HEK293 (cell line): ENCODE measurements at regions not wholly inside any gene's neighbourhood (a gene's known extent, or its start where the extent isn't known, plus 50 kb on each side); places are given as distances from the start of the nearest gene placed in this dataset.

Experiments
- CTCF ChIA-PET: fragments of 350-600 bp; formaldehyde crosslinking; extraction: SDS; loops from one replicate; lab custom pipeline; 2021; ENCODE audit warnings: antibody characterized with exemption; lab: Yijun Ruan, JAX
- POLR2A ChIA-PET: fragments of 300-600 bp; formaldehyde crosslinking; extraction: SDS; loops from one replicate; lab custom pipeline; 2020; ENCODE audit warnings: antibody characterized with exemption, inconsistent platforms; lab: Yijun Ruan, JAX
- H3K27ac ChIP-seq: fragments of 200-500 bp; sonication (Bioruptor generic); 2 replicates; pipeline ENCODE4 v1.5.1; 2014; ENCODE audit warnings: low read depth, low read length, control low read depth, inconsistent platforms; ENCODE audit errors: extremely low read depth
- H3K36me3 ChIP-seq, 2 experiments: fragments of 200-500 bp in 1 of 2; sonication (Bioruptor generic) in 1 of 2; 1 replicate in 1 of 2; 2 replicates in 1 of 2; pipeline ENCODE4 v1.5.1; 2014 to 2017; ENCODE audit warnings: inconsistent platforms in 2 of 2, low read length in 2 of 2; ENCODE audit not compliant: control insufficient read depth in 2 of 2, insufficient read depth in 1 of 2
- H3K4me1 ChIP-seq: fragments of 200-500 bp; sonication (Bioruptor generic); 2 replicates; pipeline ENCODE4 v1.5.1; 2014; ENCODE audit warnings: mild to moderate bottlenecking, low read length, inconsistent platforms; ENCODE audit not compliant: control insufficient read depth, insufficient read depth
- H3K4me3 ChIP-seq: 2 replicates; pipeline ENCODE4 v1.5.1; 2011; ENCODE audit warnings: low read depth, mild to moderate bottlenecking, control low read depth, low read length, moderate library complexity
- H3K9me3 ChIP-seq: fragments of 200-500 bp; sonication (Bioruptor generic); 2 replicates; pipeline ENCODE4 v1.5.1; 2014; ENCODE audit warnings: low read depth, low read length, inconsistent platforms; ENCODE audit not compliant: control insufficient read depth, insufficient read depth
- GLI2 ChIP-seq: fragments of 450-650 bp; formaldehyde crosslinking; IDR thresholded peaks from 2 replicates; pipeline ENCODE4; 2017; ENCODE audit warnings: missing biosample characterization, missing genetic modification characterization, low read depth, borderline replicate concordance
- GLI4 ChIP-seq: fragments of 450-650 bp; formaldehyde crosslinking; IDR thresholded peaks from 2 replicates; pipeline ENCODE4 v1.5.1; 2016; ENCODE audit warnings: missing biosample characterization, missing genetic modification characterization
- HOXA7 ChIP-seq: sonication (generic); formaldehyde crosslinking; IDR thresholded peaks from 2 replicates; pipeline ENCODE4 v1.8.1; 2022; ENCODE audit warnings: missing genetic modification reagents, borderline replicate concordance
- HOXD13 ChIP-seq: sonication (generic); formaldehyde crosslinking; IDR thresholded peaks from 2 replicates; pipeline ENCODE4 v1.8.0; 2022; ENCODE audit warnings: missing genetic modification reagents, borderline replicate concordance
- IKZF3 ChIP-seq: fragments of 450-650 bp; IDR thresholded peaks from 2 replicates; pipeline ENCODE4 v1.5.0; 2018; ENCODE audit warnings: missing biosample characterization, mild to moderate bottlenecking, missing genetic modification characterization, moderate library complexity
- KLF9 ChIP-seq: fragments of 450-650 bp; formaldehyde crosslinking; IDR thresholded peaks from 2 replicates; pipeline ENCODE4 v1.5.1; 2016; ENCODE audit warnings: missing biosample characterization, missing genetic modification characterization, low read depth
- OSR2 ChIP-seq: fragments of 450-650 bp; formaldehyde crosslinking; IDR thresholded peaks from 2 replicates; pipeline ENCODE4 v1.5.1; 2016; ENCODE audit warnings: missing biosample characterization, missing genetic modification characterization
- SP2 ChIP-seq: fragments of 450-650 bp; formaldehyde crosslinking; IDR thresholded peaks from 2 replicates; pipeline ENCODE4 v1.5.1; 2016; ENCODE audit warnings: missing biosample characterization, missing genetic modification characterization
- ZBTB1 ChIP-seq: fragments of 450-650 bp; formaldehyde crosslinking; IDR thresholded peaks from 2 replicates; pipeline ENCODE4 v1.5.1; 2016; ENCODE audit warnings: missing biosample characterization, missing genetic modification characterization
- ZNF274 ChIP-seq, 2 experiments: fragments of 200-500 bp in 1 of 2; fragments of 450-650 bp in 1 of 2; sonication (Bioruptor generic) in 1 of 2; formaldehyde crosslinking in 1 of 2; IDR thresholded peaks; 2 replicates each; pipeline versions ENCODE4 v1.5.1 to v1.6.1; 2014 to 2016; ENCODE audit warnings: borderline replicate concordance in 1 of 2, inconsistent platforms in 1 of 2, low read length in 1 of 2, missing biosample characterization in 1 of 2, missing genetic modification characterization in 1 of 2
- ZNF311 ChIP-seq: fragments of 450-650 bp; formaldehyde crosslinking; IDR thresholded peaks from 2 replicates; pipeline ENCODE4 v1.5.1; 2017; ENCODE audit warnings: missing biosample characterization, missing genetic modification characterization, borderline replicate concordance
- ZNF366 ChIP-seq: fragments of 450-650 bp; formaldehyde crosslinking; conservative IDR thresholded peaks from 2 replicates; pipeline ENCODE4 v1.5.1; 2016; ENCODE audit warnings: missing biosample characterization, missing genetic modification characterization
- ZNF391 ChIP-seq: fragments of 450-650 bp; formaldehyde crosslinking; IDR thresholded peaks from 2 replicates; pipeline ENCODE4 v1.5.1; 2016; ENCODE audit warnings: low read depth, missing biosample characterization, missing genetic modification characterization, borderline replicate concordance
- ZNF558 ChIP-seq: fragments of 450-650 bp; formaldehyde crosslinking; IDR thresholded peaks from 2 replicates; pipeline ENCODE4 v1.5.1; 2016; ENCODE audit warnings: missing biosample characterization, missing genetic modification characterization
- ZNF571 ChIP-seq: fragments of 450-650 bp; formaldehyde crosslinking; IDR thresholded peaks from 2 replicates; pipeline ENCODE4 v1.5.0; 2017; ENCODE audit warnings: missing biosample characterization, missing genetic modification characterization
- ZNF707 ChIP-seq: fragments of 450-650 bp; formaldehyde crosslinking; IDR thresholded peaks from 2 replicates; pipeline ENCODE4 v1.5.1; 2016; ENCODE audit warnings: missing biosample characterization, missing genetic modification characterization
- ZNF768 ChIP-seq: fragments of 450-650 bp; formaldehyde crosslinking; IDR thresholded peaks from 2 replicates; pipeline ENCODE4 v1.5.1; 2018; ENCODE audit warnings: missing biosample characterization, mild to moderate bottlenecking, missing genetic modification characterization
- ZNF785 ChIP-seq: fragments of 450-650 bp; formaldehyde crosslinking; IDR thresholded peaks from 2 replicates; pipeline ENCODE4 v1.5.1; 2016; ENCODE audit warnings: missing biosample characterization, missing genetic modification characterization
- ZSCAN16 ChIP-seq: fragments of 450-650 bp; formaldehyde crosslinking; IDR thresholded peaks from 2 replicates; pipeline ENCODE4 v1.5.1; 2016; ENCODE audit warnings: missing biosample characterization, missing genetic modification characterization
- TF ChIP-seq, protein P1 (sequence below): fragments of 450-650 bp; formaldehyde crosslinking; IDR thresholded peaks from 2 replicates; pipeline ENCODE4 v1.5.1; 2017; ENCODE audit warnings: missing biosample characterization, missing genetic modification characterization
- TF ChIP-seq, protein P2 (sequence below): fragments of 450-650 bp; formaldehyde crosslinking; IDR thresholded peaks from 2 replicates; pipeline ENCODE4 v1.5.1; 2016; ENCODE audit warnings: missing biosample characterization, missing genetic modification characterization

DNA sequence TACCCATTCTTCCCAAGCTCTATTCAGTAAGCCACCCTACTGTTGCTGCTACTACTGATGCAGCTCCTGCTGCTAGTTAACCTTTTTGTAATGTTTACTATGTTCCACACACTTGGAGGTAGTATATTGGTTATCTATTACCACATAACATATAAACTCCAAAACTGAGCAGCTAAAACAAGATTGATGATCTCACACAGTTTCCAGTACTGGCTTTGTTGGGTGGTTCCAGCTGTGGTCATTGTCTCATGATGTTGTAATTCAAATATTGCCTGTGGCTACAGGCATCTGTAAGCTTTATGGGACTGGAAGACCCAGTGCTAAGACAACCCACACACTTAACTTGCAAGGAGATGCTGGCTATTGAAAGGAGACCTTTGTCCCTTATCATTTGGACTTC lies 556.2 kb upstream of the SUCLG2 start:
- no peak for TF ChIP-seq ZNF391 (tag by site-specific recombination)
- no peak for TF ChIP-seq HOXD13 (CRISPR knock-in tag)
- TF ChIP-seq GLI4 (tag by site-specific recombination), result no peak
- TF ChIP-seq IKZF3, result no peak
- Histone ChIP-seq H3K27ac (no peak overlapping the region), H3K4me3 (no peak overlapping the region), H3K9me3 (no peaks in the 10 kb centered on the region), H3K4me1 (no peaks in the 10 kb centered on the region), H3K36me3 (no peaks in the 10 kb centered on the region)
- ChIA-PET CTCF (no interaction called here), POLR2A (no interaction called here)

DNA sequence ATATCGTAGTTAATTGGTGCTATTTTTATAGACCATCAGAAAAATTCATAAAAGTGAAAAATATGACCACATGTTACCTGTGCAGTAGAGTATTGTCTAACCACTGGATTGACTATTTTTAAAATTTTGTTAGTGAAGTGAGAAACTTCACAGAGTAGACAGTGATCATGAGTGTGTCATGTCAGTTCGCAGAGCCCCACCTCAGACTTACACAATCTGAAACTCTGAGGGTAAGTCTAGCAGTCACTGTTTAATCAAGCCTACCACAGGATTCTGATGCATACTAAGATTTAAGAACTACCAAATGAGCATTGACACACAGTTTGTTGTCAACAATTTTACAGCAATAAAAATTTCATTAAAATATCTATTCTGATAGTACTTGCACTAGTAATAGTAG lies 552.9 kb upstream of the SUCLG2 start:
- H3K36me3 ChIP-seq, result no peaks in the 10 kb centered on the region
- no peaks in the 10 kb centered on the region for H3K9me3 ChIP-seq
- no peak overlapping the region for H3K27ac ChIP-seq
- POLR2A ChIA-PET, result no interaction called here
- TF ChIP-seq ZNF785 (tag by site-specific recombination) (no peak), HOXA7 (CRISPR knock-in tag) (no peak), SP2 (tag by site-specific recombination) (no peak), ZNF274 (IDR thresholded peaks at IDR 0.05; ENCODE audit: low read length) (no peak), ZNF274 (tag by site-specific recombination; IDR thresholded peaks at IDR 0.05; ENCODE audit: borderline replicate concordance) (no peak), ZNF558 (no peak), ZNF366 (tag by site-specific recombination) (no peak), ZNF707 (tag by site-specific recombination) (no peak), ZNF311 (tag by site-specific recombination) (no peak), OSR2 (tag by site-specific recombination) (no peak), GLI2 (tag by site-specific recombination) (no peak), ZNF571 (tag by site-specific recombination) (no peak), ZSCAN16 (tag by site-specific recombination) (no peak), ZBTB1 (tag by site-specific recombination) (no peak), KLF9 (tag by site-specific recombination) (no peak), ZNF768 (tag by site-specific recombination) (no peak)
- TF ChIP-seq, protein P1, sequence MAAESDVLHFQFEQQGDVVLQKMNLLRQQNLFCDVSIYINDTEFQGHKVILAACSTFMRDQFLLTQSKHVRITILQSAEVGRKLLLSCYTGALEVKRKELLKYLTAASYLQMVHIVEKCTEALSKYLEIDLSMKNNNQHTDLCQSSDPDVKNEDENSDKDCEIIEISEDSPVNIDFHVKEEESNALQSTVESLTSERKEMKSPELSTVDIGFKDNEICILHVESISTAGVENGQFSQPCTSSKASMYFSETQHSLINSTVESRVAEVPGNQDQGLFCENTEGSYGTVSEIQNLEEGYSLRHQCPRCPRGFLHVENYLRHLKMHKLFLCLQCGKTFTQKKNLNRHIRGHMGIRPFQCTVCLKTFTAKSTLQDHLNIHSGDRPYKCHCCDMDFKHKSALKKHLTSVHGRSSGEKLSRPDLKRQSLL (tag by site-specific recombination), result no peak
- TF ChIP-seq, protein P2, sequence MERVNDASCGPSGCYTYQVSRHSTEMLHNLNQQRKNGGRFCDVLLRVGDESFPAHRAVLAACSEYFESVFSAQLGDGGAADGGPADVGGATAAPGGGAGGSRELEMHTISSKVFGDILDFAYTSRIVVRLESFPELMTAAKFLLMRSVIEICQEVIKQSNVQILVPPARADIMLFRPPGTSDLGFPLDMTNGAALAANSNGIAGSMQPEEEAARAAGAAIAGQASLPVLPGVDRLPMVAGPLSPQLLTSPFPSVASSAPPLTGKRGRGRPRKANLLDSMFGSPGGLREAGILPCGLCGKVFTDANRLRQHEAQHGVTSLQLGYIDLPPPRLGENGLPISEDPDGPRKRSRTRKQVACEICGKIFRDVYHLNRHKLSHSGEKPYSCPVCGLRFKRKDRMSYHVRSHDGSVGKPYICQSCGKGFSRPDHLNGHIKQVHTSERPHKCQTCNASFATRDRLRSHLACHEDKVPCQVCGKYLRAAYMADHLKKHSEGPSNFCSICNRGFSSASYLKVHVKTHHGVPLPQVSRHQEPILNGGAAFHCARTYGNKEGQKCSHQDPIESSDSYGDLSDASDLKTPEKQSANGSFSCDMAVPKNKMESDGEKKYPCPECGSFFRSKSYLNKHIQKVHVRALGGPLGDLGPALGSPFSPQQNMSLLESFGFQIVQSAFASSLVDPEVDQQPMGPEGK (tag by site-specific recombination), result no peak
- TF ChIP-seq, all 188 proteins: peak for 0
- Histone ChIP-seq H3K4me3 (no peak overlapping the region), H3K4me1 (no peaks in the 10 kb centered on the region)
- CTCF ChIA-PET, result no interaction called here
